ENCODE measurements at regions not wholly inside any gene's neighbourhood (a gene's known extent, or its start where the extent isn't known, plus 50 kb on each side); places are given as distances from the start of the nearest gene placed in this dataset.
"Not testable (repeated sequence)": the region's sequence is repeated elsewhere in the genome, so short reads cannot be mapped to it uniquely, and the experiment has no call there.

DNA sequence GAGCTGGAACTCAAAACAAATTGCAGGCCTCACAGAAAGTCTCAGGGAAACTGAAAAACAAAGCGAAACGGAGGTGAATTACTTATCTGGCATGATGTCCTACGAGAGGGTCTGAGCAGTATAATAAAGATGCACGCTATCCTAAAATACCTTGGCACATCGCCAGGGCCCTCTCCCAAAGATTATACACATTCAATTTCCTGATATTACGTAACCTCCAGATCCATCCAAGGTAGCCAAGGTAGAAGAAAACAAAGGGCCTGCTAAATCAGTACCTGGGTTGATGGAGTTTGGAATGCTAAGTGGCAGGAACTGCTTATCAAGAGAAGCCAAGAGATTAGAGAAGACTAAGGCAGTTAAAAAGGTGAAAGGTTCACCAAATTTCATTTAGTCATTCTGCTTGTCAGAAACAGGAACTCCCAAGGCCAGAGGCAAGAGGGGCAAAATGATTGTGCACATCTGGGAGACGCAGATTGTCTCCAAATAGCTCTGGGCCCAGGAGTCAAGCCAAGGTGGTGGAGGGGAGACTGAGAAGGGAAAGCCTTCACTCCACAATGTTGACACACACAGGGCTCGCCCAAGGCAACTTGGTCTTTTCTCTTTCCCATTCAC is 236.8 kb upstream of the ATP5MC3 start:
- Histone ChIP-seq H3K27me3 (no peaks in the 10 kb centered on the region), H3K4me1 (no peaks in the 10 kb centered on the region), H3K9me3 (no peaks in the 10 kb centered on the region), H3K36me3 (ENCODE audit: low read depth, missing control alignments) (no peaks in the 10 kb centered on the region), H3K27ac (no peak overlapping the region), H3K4me3 (no peak overlapping the region)
- DNase-seq, result no peak
- no peak for TF ChIP-seq POLR2A (IDR thresholded peaks at IDR 0.05)
- no peak for TF ChIP-seq CTCF (IDR thresholded peaks at IDR 0.05)
- intact Hi-C loops (cut with DNase I; ENCODE audit: low total_unique reads), result no loop called here
- 74 to 78% methylated on average over 8 of the region's 8 CpGs for WGBS, 2 donors

- no peak overlapping the region for H3K27ac ChIP-seq
- H3K4me1 ChIP-seq, result no peaks in the 10 kb centered on the region
- H3K9me3 ChIP-seq, result no peaks in the 10 kb centered on the region
- H3K36me3 ChIP-seq (ENCODE audit: low read depth, missing control alignments), result no peaks in the 10 kb centered on the region
- TF ChIP-seq CTCF (IDR thresholded peaks at IDR 0.05) (peak; percentile 43 to 60 (median 58)), POLR2A (IDR thresholded peaks at IDR 0.05) (no peak)
- peak; percentile 83 for DNase-seq
- intact Hi-C loops (cut with DNase I; ENCODE audit: low total_unique reads), result no loop called here
- H3K27me3 ChIP-seq, result no peaks in the 10 kb centered on the region
- H3K4me3 ChIP-seq, result no peak overlapping the region
- 34 to 41% methylated on average over 3 of the region's 3 CpGs for WGBS, 2 donors
These were observed 233.5 kb upstream of the ATP5MC3 start for GRCh38 chr2:175414882-175415487.

DNA sequence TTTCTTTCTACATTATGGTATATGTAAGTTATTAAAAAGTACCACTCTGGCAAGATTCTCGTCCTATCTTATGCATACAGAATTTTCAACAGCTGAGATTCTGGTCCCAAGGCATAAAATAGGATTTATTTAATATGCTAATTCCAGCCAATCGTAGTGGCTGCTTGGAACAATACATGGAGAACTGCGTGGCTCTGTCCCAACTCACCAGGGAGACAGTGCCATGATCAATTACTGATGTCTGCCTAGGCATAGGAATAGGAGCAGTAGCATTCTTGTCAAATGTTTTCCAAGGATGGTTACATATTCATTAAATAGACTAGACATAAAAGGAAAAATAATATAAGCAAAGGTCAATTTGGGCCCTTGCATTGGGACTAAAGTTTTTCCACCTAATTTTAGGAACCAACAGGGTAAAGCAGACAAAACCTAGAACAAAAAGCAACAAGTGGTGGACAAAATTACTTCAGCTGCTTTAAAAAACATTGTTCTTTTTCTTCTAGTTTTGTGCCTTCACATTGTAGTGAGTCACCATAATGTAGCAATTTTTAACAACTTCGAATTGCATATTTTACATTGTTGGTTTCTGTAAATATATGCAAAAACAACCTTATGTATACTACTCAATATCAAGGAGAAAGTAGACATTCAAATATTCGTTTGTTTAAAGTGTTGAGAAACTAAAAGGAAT is 232.8 kb upstream of the ATP5MC3 start:
- 72 to 85% methylated on average over 5 of the region's 5 CpGs for WGBS, 2 donors
- H3K36me3 ChIP-seq (ENCODE audit: low read depth, missing control alignments), result no peaks in the 10 kb centered on the region
- no peak overlapping the region for H3K27ac ChIP-seq
- no peak overlapping the region for H3K4me3 ChIP-seq
- no peaks in the 10 kb centered on the region for H3K9me3 ChIP-seq
- no peaks in the 10 kb centered on the region for H3K27me3 ChIP-seq
- TF ChIP-seq POLR2A (IDR thresholded peaks at IDR 0.05) (no peak), CTCF (IDR thresholded peaks at IDR 0.05) (no peak)
- intact Hi-C loops (cut with DNase I; ENCODE audit: low total_unique reads), result no loop called here
- no peaks in the 10 kb centered on the region for H3K4me1 ChIP-seq
- DNase-seq, result no peak

- H3K27ac ChIP-seq; H3K4me3 ChIP-seq; H3K27me3 ChIP-seq; H3K36me3 ChIP-seq (ENCODE audit: low read depth, missing control alignments); DNase-seq; H3K4me1 ChIP-seq; H3K9me3 ChIP-seq; intact Hi-C loops (cut with DNase I; ENCODE audit: low total_unique reads): not testable (repeated sequence)
- 88 to 92% methylated on average over 1 of the region's 1 CpG for WGBS, 2 donors
These were observed 229.4 kb upstream of the ATP5MC3 start for GRCh38 chr2:175410941-175411340.

GRCh38 chr2:175404839-175405238 is 223.3 kb upstream of the ATP5MC3 start:
- H3K4me1 ChIP-seq, result no peaks in the 10 kb centered on the region
- intact Hi-C loops (cut with DNase I; ENCODE audit: low total_unique reads), result no loop called here
- WGBS, 2 donors, result 84 to 91% methylated on average over 1 of the region's 1 CpG
- no peak overlapping the region for H3K27ac ChIP-seq
- H3K27me3 ChIP-seq, result no peaks in the 10 kb centered on the region
- no peak for TF ChIP-seq POLR2A (IDR thresholded peaks at IDR 0.05)
- TF ChIP-seq CTCF (IDR thresholded peaks at IDR 0.05), result no peak
- no peak overlapping the region for H3K4me3 ChIP-seq
- DNase-seq, result no peak
- H3K9me3 ChIP-seq, result no peaks in the 10 kb centered on the region
- H3K36me3 ChIP-seq (ENCODE audit: low read depth, missing control alignments), result no peaks in the 10 kb centered on the region

Data from testis (tissue), 2 donors.